ENCODE measurements at regions not wholly inside any gene's neighbourhood (a gene's known extent, or its start where the extent isn't known, plus 50 kb on each side); places are given as distances from the start of the nearest gene placed in this dataset.
"Not testable (repeated sequence)": the region's sequence is repeated elsewhere in the genome, so short reads cannot be mapped to it uniquely, and the experiment has no call there.

DNA sequence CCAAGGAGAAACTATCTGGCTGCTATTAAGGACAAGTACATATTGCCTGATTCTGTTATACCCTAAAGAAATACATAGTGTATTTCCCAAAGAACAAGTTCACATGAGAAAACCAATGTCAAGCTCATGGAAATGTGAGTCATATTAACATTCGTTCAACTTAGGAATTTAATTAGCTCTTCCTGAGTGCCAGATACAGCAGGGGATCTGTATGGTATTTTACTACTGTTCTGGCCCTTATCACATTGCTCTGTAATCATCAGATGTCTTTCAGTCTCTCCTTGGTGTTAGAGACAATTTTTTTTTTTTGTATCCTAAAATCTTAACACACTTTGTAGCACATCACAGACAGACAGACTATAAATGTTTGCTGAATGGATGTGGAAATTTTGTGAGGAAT lies 395.0 kb upstream of the CRIM1 start:
- no peak for DNase-seq (ENCODE audit: low spot score, unreplicated experiment)
- TF ChIP-seq, protein P1, sequence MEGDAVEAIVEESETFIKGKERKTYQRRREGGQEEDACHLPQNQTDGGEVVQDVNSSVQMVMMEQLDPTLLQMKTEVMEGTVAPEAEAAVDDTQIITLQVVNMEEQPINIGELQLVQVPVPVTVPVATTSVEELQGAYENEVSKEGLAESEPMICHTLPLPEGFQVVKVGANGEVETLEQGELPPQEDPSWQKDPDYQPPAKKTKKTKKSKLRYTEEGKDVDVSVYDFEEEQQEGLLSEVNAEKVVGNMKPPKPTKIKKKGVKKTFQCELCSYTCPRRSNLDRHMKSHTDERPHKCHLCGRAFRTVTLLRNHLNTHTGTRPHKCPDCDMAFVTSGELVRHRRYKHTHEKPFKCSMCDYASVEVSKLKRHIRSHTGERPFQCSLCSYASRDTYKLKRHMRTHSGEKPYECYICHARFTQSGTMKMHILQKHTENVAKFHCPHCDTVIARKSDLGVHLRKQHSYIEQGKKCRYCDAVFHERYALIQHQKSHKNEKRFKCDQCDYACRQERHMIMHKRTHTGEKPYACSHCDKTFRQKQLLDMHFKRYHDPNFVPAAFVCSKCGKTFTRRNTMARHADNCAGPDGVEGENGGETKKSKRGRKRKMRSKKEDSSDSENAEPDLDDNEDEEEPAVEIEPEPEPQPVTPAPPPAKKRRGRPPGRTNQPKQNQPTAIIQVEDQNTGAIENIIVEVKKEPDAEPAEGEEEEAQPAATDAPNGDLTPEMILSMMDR (IDR thresholded peaks at IDR 0.05; ENCODE audit: unreplicated experiment), result no peak
- no peak overlapping the region for H3K4me3 Mint-ChIP-seq (ENCODE audit: low read depth)
- H3K27me3 Mint-ChIP-seq, result no peaks in the 10 kb centered on the region
- H3K27ac Mint-ChIP-seq, result no peak overlapping the region
- H3K9me3 Mint-ChIP-seq (ENCODE audit: low read depth), result peaks cover 8% of the 10 kb centered on the region
- H3K36me3 Mint-ChIP-seq (ENCODE audit: insufficient read depth), result peaks cover 3% of the 10 kb centered on the region
- peaks cover 14% of the 10 kb centered on the region for H3K4me1 Mint-ChIP-seq (ENCODE audit: low read depth)

DNA sequence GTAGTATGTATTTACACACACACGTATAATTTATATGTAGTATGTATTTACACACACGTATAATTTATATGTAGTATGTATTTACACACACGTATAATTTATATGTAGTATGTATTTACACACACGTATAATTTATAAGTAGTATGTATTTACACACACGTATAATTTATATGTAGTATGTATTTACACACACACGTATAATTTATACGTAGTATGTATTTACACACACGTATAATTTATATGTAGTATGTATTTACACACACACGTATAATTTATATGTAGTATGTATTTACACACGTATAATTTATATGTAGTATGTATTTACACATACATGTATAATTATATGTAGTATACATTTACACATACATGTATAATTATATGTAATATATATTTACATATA lies 398.5 kb upstream of the CRIM1 start:
- H3K36me3 Mint-ChIP-seq (ENCODE audit: insufficient read depth); H3K27ac Mint-ChIP-seq; H3K4me3 Mint-ChIP-seq (ENCODE audit: low read depth); H3K27me3 Mint-ChIP-seq; H3K4me1 Mint-ChIP-seq (ENCODE audit: low read depth); DNase-seq (ENCODE audit: low spot score, unreplicated experiment): not testable (repeated sequence)
- peaks cover 10% of the 10 kb centered on the region for H3K9me3 Mint-ChIP-seq (ENCODE audit: low read depth)

DNA sequence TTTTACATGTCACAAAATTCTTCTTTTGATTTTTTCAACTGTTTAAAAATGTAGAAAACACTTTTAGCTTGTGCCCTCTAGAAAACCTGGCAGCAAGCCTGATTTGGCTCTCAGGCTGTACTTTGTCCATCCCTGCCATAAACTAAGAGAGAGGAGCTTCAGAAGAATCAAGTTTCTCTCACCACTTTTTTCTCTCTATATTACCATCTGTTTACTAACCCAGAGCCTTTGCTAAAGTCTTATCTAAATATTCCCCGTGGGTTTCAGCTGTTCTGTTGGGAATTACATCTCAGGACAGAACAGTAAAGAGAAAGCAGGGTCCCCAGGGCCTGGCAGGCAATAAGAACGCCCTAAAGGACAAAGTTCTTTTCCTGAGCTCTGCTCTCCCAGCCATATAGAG lies 409.1 kb upstream of the CRIM1 start:
- no peaks in the 10 kb centered on the region for H3K4me1 Mint-ChIP-seq (ENCODE audit: low read depth)
- H3K4me3 Mint-ChIP-seq (ENCODE audit: low read depth), result no peak overlapping the region
- DNase-seq (ENCODE audit: low spot score, unreplicated experiment), result no peak
- no peaks in the 10 kb centered on the region for H3K27me3 Mint-ChIP-seq
- no peaks in the 10 kb centered on the region for H3K9me3 Mint-ChIP-seq (ENCODE audit: low read depth)
- no peak overlapping the region for H3K27ac Mint-ChIP-seq
- TF ChIP-seq, protein P1 (IDR thresholded peaks at IDR 0.05; ENCODE audit: unreplicated experiment), result no peak
- no peaks in the 10 kb centered on the region for H3K36me3 Mint-ChIP-seq (ENCODE audit: insufficient read depth)

DNA sequence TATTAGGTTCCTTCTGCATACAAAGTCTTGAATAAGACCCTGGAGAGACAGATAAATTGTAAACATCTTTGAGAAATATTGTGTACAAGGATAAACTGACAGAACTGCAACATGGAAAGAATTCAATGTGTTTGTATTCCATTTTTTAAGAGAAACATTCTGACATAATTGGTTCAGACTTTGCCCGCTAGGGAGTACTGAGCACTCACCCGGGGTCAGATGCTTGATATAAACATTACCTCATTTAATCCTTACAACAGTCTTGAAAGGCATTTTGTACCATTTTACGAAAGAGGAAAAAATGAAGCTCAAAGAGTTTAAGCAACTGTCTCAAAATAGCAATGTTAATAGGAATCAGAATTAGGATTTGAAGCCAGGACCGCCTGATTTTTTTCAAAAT lies 416.7 kb upstream of the CRIM1 start:
- H3K4me1 Mint-ChIP-seq (ENCODE audit: low read depth), result no peaks in the 10 kb centered on the region
- H3K4me3 Mint-ChIP-seq (ENCODE audit: low read depth), result no peak overlapping the region
- H3K9me3 Mint-ChIP-seq (ENCODE audit: low read depth), result no peaks in the 10 kb centered on the region
- TF ChIP-seq, protein P1 (IDR thresholded peaks at IDR 0.05; ENCODE audit: unreplicated experiment), result no peak
- H3K36me3 Mint-ChIP-seq (ENCODE audit: insufficient read depth), result no peaks in the 10 kb centered on the region
- no peak for DNase-seq (ENCODE audit: low spot score, unreplicated experiment)
- H3K27ac Mint-ChIP-seq, result no peak overlapping the region
- H3K27me3 Mint-ChIP-seq, result no peaks in the 10 kb centered on the region

DNA sequence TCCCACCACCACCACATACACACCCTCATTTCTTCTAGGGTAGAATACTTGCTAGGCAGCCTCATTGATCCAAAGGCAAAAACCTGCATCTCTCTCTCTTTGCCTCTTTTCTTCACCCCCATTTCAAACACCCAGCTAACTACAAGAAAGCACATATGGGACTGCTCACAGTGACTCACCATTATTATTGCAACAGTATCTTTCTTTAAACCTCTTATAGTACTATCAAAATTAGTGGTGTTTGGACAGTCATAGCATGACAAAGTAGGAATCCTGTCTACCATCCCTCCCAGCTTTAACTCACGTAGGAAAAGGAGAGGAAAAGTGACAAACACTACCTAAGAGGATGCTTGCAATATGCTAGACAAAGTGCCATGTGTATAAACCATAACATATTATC lies 422.5 kb upstream of the CRIM1 start:
- no peak for DNase-seq (ENCODE audit: low spot score, unreplicated experiment)
- Mint-ChIP-seq H3K9me3 (ENCODE audit: low read depth) (no peaks in the 10 kb centered on the region), H3K27ac (no peak overlapping the region), H3K36me3 (ENCODE audit: insufficient read depth) (no peaks in the 10 kb centered on the region), H3K4me3 (ENCODE audit: low read depth) (no peak overlapping the region), H3K4me1 (ENCODE audit: low read depth) (no peaks in the 10 kb centered on the region), H3K27me3 (no peaks in the 10 kb centered on the region)
- TF ChIP-seq, protein P1 (IDR thresholded peaks at IDR 0.05; ENCODE audit: unreplicated experiment), result no peak

DNA sequence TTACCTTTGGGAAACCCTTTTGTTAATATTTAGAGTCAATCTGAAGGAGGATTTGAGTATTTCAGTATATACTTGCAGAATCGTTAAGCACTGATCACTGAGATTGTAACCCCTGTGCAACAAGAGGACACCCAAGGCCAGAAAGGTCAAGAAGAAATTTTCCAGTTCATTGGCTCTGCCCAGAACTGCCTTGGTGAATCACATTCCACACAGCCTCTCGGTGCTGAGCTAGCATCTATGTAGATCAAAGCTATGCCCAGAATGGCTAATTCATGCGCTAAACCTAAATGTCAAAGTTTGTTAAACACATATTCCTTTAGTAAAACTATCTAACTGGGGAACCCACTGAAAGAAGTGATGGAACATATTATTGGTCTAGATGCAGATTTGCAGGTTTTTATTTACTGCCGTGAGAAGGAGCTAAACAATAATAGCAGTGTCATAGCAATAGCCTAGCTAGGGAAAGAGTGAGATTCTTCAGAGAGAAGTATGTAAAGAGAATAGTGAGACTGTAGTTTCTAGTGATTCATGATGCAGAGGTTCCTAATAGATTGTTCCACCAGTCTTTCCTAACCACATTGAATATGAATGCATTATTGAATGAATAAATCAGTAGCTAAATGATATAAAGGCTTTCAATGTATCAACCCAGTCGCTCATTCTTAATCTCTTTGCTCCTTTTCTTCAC lies 423.2 kb upstream of the CRIM1 start:
- no peaks in the 10 kb centered on the region for H3K27me3 Mint-ChIP-seq
- H3K9me3 Mint-ChIP-seq (ENCODE audit: low read depth), result no peaks in the 10 kb centered on the region
- DNase-seq (ENCODE audit: low spot score, unreplicated experiment), result no peak
- TF ChIP-seq, protein P1 (IDR thresholded peaks at IDR 0.05; ENCODE audit: unreplicated experiment), result no peak
- H3K36me3 Mint-ChIP-seq (ENCODE audit: insufficient read depth), result no peaks in the 10 kb centered on the region
- no peaks in the 10 kb centered on the region for H3K4me1 Mint-ChIP-seq (ENCODE audit: low read depth)
- H3K4me3 Mint-ChIP-seq (ENCODE audit: low read depth), result no peak overlapping the region
- H3K27ac Mint-ChIP-seq, result no peak overlapping the region
